GM19452 (cell line): ENCODE measurements at regions not wholly inside any gene's neighbourhood (a gene's known extent, or its start where the extent isn't known, plus 50 kb on each side); places are given as distances from the start of the nearest gene placed in this dataset.

Source experiments
- ATAC-seq: cut with Tn5 transposase; IDR thresholded peaks from one replicate; pipeline ENCODE4 v1.9.1; 2021; ENCODE audit not compliant: unreplicated experiment

- ATAC-seq, result no peak
Measured at GRCh38 chr6:105966481-105966880, 119.7 kb upstream of the PRDM1 start.

GRCh38 chr6:105964979-105965760, 121.0 kb upstream of the PRDM1 start:
- no peak for ATAC-seq

GRCh38 chr6:105954148-105954547, 132.0 kb upstream of the PRDM1 start:
- no peak for ATAC-seq

GRCh38 chr6:105952772-105953690, 133.1 kb upstream of the PRDM1 start:
- ATAC-seq, result no peak

- ATAC-seq, result no peak
Measured at GRCh38 chr6:105952326-105952725, 133.8 kb upstream of the PRDM1 start.

GRCh38 chr6:105951322-105951721, 134.8 kb upstream of the PRDM1 start:
- no peak for ATAC-seq

GRCh38 chr6:105949869-105950268, 136.3 kb upstream of the PRDM1 start:
- ATAC-seq, result no peak

- no peak for ATAC-seq
Measured at GRCh38 chr6:105943514-105943913, 142.6 kb upstream of the PRDM1 start.

- no peak for ATAC-seq
Measured at GRCh38 chr6:105941621-105942412, 144.3 kb upstream of the PRDM1 start.

GRCh38 chr6:105940990-105941389, 145.1 kb upstream of the PRDM1 start:
- no peak for ATAC-seq

GRCh38 chr6:105936972-105937371, 149.2 kb upstream of the PRDM1 start:
- ATAC-seq, result no peak

GRCh38 chr6:105935416-105935815, 150.7 kb upstream of the PRDM1 start:
- no peak for ATAC-seq

GRCh38 chr6:105934708-105935107, 151.4 kb upstream of the PRDM1 start:
- no peak for ATAC-seq

- no peak for ATAC-seq
Measured at GRCh38 chr6:105932440-105932839, 153.7 kb upstream of the PRDM1 start.

GRCh38 chr6:105929626-105930025, 156.5 kb upstream of the PRDM1 start:
- ATAC-seq, result no peak

GRCh38 chr6:105926318-105926717, 159.8 kb upstream of the PRDM1 start:
- no peak for ATAC-seq

GRCh38 chr6:105925706-105926105, 160.4 kb upstream of the PRDM1 start:
- no peak for ATAC-seq

GRCh38 chr6:105921781-105922180, 164.4 kb upstream of the PRDM1 start:
- ATAC-seq, result no peak

- ATAC-seq, result no peak
Measured at GRCh38 chr6:105920071-105920470, 166.1 kb upstream of the PRDM1 start.

- no peak for ATAC-seq
Measured at GRCh38 chr6:105917038-105917695, 169.0 kb upstream of the PRDM1 start.
